ENCODE measurements at regions not wholly inside any gene's neighbourhood (a gene's known extent, or its start where the extent isn't known, plus 50 kb on each side); places are given as distances from the start of the nearest gene placed in this dataset.

DNA sequence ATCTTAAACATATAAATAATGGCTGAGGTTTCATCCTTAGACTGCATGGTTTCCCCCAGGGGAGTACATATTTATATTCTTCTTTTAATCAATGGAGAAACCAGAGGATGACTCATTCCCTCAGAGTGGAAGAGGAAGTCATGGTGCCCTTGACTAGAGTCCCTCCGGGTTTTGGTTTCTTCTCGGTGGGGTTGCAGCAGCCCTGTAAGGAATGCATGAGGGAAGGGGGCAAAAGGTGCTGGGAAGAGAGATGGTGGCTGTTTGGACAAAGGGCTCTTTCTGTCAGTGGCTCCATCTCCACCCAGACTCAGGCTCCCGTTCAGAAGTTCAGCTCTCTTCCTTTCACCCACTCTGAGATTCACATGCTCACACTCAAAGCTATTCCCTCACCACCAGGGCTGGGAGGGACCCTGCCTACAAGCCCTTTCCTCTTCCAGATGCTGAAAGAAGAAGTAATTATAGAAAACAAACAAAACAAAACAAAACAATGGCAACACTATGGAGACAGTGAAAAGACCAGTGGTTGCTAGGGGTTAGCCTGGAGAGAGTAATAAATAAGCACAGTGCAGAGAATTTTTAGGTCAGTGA, 129.8 kb upstream of the IL12B start:
- no peak overlapping the region for H3K27ac ChIP-seq
- TF ChIP-seq CTCF (IDR thresholded peaks at IDR 0.05): no peak
- TF ChIP-seq ZFX (IDR thresholded peaks at IDR 0.05; ENCODE audit: borderline replicate concordance): no peak

- H3K27ac ChIP-seq: no peak overlapping the region
- TF ChIP-seq ZFX (IDR thresholded peaks at IDR 0.05; ENCODE audit: borderline replicate concordance) (no peak), CTCF (IDR thresholded peaks at IDR 0.05) (no peak)
Measured at GRCh38 chr5:159463590-159464321, 133.5 kb upstream of the IL12B start.

- no peak overlapping the region for H3K27ac ChIP-seq
- TF ChIP-seq ZFX (IDR thresholded peaks at IDR 0.05; ENCODE audit: borderline replicate concordance) (no peak), CTCF (IDR thresholded peaks at IDR 0.05) (no peak)
Measured at GRCh38 chr5:159465604-159466003, 135.3 kb upstream of the IL12B start.

DNA sequence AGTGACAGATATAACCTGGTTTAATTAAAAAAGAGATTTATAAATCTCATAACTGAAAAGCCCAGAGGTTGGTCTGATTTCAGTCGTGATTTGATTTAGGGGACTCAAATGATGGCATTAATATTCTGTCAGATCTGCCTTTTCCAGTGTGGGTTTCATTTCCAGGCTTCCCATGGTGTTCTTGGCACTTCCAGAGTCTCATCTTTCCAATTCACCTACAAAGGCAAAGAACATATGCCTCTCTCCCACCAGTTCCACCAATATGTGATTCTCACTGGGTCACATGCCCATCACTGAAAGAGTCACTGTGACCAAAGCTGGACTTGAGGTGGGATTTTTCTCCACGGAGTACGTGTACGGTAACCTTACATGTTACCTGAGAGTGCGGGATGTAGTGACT, 137.4 kb upstream of the IL12B start:
- H3K27ac ChIP-seq: no peak overlapping the region
- TF ChIP-seq ZFX (IDR thresholded peaks at IDR 0.05; ENCODE audit: borderline replicate concordance): no peak
- no peak for TF ChIP-seq CTCF (IDR thresholded peaks at IDR 0.05)

DNA sequence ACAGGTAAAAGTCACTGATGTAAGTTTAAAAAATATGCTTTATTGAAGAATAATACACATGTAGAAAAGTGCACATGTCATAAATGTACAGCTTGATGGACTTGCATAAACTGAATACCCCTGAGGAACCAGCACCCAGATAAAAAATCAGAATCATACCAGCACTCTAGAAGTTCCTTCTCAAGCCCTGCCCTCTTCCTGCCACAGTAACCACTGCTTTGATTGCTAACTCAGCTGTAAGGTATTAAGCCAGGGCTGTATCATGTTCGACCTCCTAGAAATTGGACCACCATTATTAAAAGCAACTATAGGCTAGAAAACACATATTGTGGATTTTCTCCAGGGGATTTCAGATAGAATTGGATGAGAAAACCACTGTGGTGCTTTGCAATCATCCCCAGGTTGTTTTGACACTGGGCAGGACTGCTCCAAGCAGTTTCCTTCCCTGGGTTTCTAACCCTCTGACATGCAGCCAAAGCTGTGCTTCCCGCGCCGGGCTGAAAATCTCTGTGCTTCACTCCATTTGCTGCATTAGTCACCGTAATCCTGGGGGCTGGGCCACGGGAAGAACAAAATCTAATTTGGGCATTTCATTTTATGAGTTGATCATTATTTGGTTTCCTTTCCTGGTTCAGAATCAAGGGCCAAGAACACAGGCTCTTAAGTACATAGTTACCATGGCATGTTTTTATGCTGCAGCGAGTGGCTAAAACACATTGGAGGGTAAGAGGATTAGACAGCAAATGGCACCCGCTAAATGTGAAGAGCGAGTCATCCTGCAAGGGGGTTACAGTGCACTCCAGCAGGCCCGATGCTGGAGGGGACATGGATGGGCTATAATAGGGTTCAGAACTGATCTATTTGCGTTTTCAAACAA, 139.4 kb upstream of the IL12B start:
- no peak overlapping the region for H3K27ac ChIP-seq
- TF ChIP-seq ZFX (IDR thresholded peaks at IDR 0.05; ENCODE audit: borderline replicate concordance): no peak
- TF ChIP-seq CTCF (IDR thresholded peaks at IDR 0.05): no peak

DNA sequence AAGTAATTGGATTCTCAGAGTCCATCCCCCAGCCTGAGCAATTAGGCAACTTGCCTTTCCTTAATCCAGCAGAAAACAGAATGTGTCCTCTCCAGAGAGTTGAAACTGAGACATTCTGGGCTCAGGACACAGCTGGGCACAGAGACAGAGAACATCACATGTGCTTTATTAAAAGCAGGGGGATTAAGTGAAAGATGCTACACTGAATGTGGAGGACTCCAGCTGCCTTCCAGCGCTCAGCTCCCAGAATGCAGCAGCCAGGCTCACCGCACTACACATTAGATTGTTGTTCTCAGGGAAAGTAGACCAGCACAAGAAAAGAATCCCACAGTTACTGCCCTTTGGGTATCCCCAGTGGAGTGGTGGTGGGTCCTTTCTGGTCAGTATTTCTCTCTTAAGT, 141.6 kb upstream of the IL12B start:
- no peak for TF ChIP-seq CTCF (IDR thresholded peaks at IDR 0.05)
- no peak for TF ChIP-seq ZFX (IDR thresholded peaks at IDR 0.05; ENCODE audit: borderline replicate concordance)
- H3K27ac ChIP-seq: no peak overlapping the region
